PC-3 (cell line): ENCODE measurements at regions not wholly inside any gene's neighbourhood (a gene's known extent, or its start where the extent isn't known, plus 50 kb on each side); places are given as distances from the start of the nearest gene placed in this dataset.

Experiments used
- CTCF ChIP-seq: fragments of 300-600 bp; sonication (generic); conservative IDR thresholded peaks from 2 replicates; pipeline ENCODE4 v1.5.1; 2017; ENCODE audit warnings: antibody characterized with exemption, low read depth, mild to moderate bottlenecking, low read length
- EZH2 ChIP-seq: fragments of 300-600 bp; sonication (generic); IDR thresholded peaks from one replicate; pipeline ENCODE4 v1.6.1; 2017; ENCODE audit warnings: antibody characterized with exemption, mild to moderate bottlenecking, low read length; ENCODE audit not compliant: unreplicated experiment
- EZH2phosphoT487 ChIP-seq: fragments of 300-600 bp; sonication (generic); IDR thresholded peaks from 2 replicates; pipeline ENCODE4 v1.6.1; 2018; ENCODE audit warnings: mild to moderate bottlenecking, antibody characterized with exemption, low read length, borderline replicate concordance

- TF ChIP-seq CTCF (no peak), EZH2phosphoT487 (no peak), EZH2 (no peak)
Observed at GRCh38 chr6:106862858-106863257, 111.7 kb downstream of the CD24 start.
